AG10803 (cell line): ENCODE measurements at regions not wholly inside any gene's neighbourhood (a gene's known extent, or its start where the extent isn't known, plus 50 kb on each side); places are given as distances from the start of the nearest gene placed in this dataset.

Experiments
- DNase-seq: peaks from one replicate; pipeline ENCODE4 v3.0.0; 2010; ENCODE audit warnings: low read depth
- H3K4me3 ChIP-seq: 2 replicates; pipeline ENCODE4 v1.5.1; 2011; ENCODE audit warnings: mild to moderate bottlenecking, low read length, control low read depth
- CTCF ChIP-seq: conservative IDR thresholded peaks from 2 replicates; pipeline ENCODE4 v1.5.1; 2011; ENCODE audit warnings: mild to moderate bottlenecking, low read length, control low read depth, inconsistent platforms

DNA sequence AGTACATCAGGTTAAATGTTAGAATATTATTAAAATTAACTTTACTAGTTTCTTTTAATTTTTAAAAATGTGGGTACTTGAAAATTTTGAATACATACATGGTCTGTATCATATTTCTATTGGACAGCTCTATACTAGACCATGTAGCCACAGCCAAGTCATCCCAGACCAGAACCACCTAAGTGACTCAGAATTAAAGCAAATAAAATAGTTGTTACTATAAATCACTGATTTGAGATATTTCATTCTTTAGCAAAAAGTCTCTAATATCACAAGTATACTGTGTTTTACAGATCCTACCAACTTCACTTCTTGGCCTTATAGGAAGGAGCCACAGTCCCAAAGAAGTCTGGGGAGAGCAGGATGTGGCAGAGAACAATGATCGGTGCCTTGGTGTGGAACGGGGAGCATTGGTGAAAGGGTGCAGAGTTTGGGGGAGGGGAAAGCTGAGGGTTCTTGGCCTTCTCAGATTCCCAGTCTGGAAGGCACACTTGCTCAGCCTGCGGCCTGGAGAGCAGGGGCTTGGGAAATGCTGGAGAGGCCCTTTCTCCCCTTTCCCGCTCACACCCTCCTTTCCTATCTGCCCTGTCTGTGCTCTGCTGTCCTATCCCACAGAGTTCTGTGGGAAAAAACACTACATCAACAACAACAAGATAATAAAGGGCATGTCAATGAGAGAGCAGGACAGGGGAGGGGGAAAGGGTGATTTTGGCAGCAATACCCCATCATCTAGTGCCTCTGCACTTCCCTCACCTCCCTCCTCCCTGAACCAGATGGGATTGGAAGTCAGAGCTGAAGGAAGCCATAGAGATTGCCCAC is 122.1 kb downstream of the NGF start:
- no peak for TF ChIP-seq CTCF
- DNase-seq = no peak
- H3K4me3 ChIP-seq = no peak overlapping the region

DNA sequence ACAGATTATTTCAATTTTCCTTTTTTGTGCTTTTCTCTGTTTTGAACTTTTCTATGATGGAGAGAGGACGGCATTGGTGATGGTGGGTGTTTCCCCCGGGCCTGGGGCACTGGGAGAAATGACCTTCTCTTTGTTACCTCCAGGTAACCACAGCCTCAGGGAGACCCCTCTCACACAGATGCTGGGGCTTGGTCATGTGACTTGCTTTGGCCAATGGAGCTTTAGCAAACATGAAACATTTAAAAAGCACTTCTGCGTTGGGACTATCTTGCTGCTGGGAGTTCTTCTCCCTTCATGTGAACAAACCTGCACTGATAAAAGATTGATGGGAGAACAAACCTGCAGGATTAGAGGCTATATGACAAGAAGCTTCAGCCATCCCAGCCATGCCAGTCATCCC is 122.9 kb downstream of the NGF start:
- no peak overlapping the region for H3K4me3 ChIP-seq
- no peak for DNase-seq
- no peak for TF ChIP-seq CTCF

DNA sequence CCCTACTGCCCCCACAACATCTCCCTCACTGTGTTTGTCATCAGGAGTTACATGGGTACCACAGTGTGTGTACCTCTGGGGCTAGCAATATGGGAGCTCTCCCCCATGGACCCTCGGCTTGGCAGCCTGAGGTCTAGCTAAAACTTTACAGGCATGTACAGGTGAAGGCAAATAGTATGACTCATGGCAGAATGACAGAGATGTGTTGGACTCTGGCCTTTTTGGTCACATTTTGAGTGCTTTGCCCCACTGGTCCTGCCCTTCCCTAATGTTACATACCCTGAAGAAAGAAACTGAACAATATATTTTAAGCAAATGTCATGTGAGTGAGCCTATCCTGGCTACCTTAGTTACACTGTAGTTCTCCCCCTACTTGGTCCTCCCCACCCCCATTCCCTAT is 124.0 kb downstream of the NGF start:
- DNase-seq = no peak
- H3K4me3 ChIP-seq = no peak overlapping the region
- TF ChIP-seq CTCF = no peak

DNA sequence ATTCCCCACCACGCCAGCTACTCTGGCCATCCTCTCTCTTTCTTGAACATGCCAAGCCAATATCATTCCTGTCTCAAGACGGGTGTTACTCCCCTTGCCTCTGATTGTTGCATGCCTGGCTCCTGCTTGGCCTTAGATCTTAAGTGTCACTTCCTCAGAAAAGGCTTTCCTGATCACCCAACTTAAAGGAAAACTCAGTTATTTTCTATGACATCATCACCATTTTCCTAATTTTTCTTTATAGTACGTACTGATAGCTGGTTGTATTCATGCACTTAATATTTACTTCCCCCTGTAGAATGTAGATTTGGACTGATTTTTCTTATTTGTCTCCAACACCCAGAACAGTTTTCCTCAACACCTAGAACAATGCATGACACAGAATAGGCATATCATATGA is 123.8 kb upstream of the TSPAN2 start:
- no peak for DNase-seq
- no peak for TF ChIP-seq CTCF
- no peak overlapping the region for H3K4me3 ChIP-seq

DNA sequence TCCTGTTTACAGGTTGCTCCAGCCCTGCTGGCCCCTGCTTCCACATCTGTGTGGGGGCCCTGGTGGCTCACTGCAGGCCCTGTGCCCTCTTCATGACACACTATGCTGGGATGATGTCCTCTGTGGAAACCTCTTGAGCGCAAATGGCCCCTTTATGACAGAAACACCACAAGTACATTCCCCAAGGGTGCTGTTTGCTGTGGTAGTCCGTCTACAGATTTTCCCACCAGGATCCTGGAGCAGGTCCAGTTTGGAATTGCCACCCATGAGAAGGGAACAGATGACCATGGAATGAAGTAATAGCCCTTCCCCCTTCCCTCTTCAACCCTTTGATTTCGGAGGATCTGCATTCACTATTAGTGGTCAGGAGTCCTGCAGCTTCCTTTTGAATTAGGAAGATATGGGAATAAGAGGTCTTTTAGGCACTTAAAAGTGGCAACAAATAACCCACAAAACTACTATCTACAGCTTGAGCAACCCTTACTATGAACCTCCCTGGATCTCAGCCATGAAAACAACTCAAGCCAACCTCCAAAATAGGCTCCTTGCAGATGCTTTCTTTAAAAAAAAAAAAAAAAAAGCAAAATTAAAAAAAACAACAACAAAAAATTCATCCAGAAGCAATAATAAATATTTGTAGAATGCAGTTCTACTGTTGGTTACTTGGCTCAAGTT is 121.9 kb upstream of the TSPAN2 start:
- H3K4me3 ChIP-seq = no peak overlapping the region
- peak; percentile 61 for DNase-seq
- no peak for TF ChIP-seq CTCF

DNA sequence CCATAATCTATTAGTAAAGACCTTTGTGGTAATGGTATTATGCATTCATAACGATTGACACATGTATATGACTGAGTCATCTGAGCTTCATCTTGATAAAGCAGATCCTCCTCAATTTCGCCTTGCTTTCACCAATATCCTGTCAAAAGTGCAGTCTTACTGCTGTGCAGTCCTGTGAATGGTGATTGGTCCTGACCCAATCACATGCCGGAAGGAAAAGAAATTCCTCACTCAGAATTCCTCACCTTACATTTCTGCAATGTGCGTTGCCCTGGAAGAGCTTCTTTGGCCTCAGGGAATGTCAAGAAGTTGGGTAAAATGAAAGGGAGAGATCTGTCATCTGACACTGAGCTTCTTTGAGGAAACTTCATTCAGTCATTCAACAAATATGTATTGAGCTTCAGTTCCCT is 121.0 kb upstream of the TSPAN2 start:
- DNase-seq = peak; percentile 61
- TF ChIP-seq CTCF = no peak

GRCh38 chr1:115204513-115204912 is 115.2 kb upstream of the TSPAN2 start:
- no peak for DNase-seq
- no peak for TF ChIP-seq CTCF
- H3K4me3 ChIP-seq = no peak overlapping the region

More for the DNA sequence above, 121.0 kb upstream of the TSPAN2 start:
- no peak overlapping the region for H3K4me3 ChIP-seq
